IMR-90 (cell line): ENCODE measurements at regions not wholly inside any gene's neighbourhood (a gene's known extent, or its start where the extent isn't known, plus 50 kb on each side); places are given as distances from the start of the nearest gene placed in this dataset.

Experiments used
- CEBPB ChIP-seq: IDR thresholded peaks from 2 replicates; pipeline ENCODE4 v1.6.1; 2012; ENCODE audit warnings: low read depth, low read length, improper control_type of control experiment
- CHD1 ChIP-seq: IDR thresholded peaks from 2 replicates; pipeline ENCODE4 v1.6.1; 2012; ENCODE audit warnings: low read depth, low read length, improper control_type of control experiment
- FOS ChIP-seq: fragments of 150-350 bp; IDR thresholded peaks from 2 replicates; pipeline ENCODE4 v1.6.1; 2016; ENCODE audit warnings: low read depth, low read length
- MAFK ChIP-seq: IDR thresholded peaks from 2 replicates; pipeline ENCODE4 v1.6.1; 2012; ENCODE audit warnings: low read depth, low read length, improper control_type of control experiment
- POLR2A ChIP-seq: IDR thresholded peaks from 2 replicates; pipeline ENCODE4 v1.6.1; 2012; ENCODE audit warnings: mild to moderate bottlenecking, low read depth, low read length
- RFX5 ChIP-seq: IDR thresholded peaks from 2 replicates; pipeline ENCODE4 v1.8.0; 2012; ENCODE audit warnings: low read depth, mild to moderate bottlenecking, low read length, moderate library complexity
- SMC3 ChIP-seq: fragments of 150-350 bp; IDR thresholded peaks from 2 replicates; pipeline ENCODE4 v1.6.1; 2016; ENCODE audit warnings: low read depth, mild to moderate bottlenecking, antibody characterized with exemption, low read length, moderate library complexity
- TF ChIP-seq, protein P1 (sequence below): conservative IDR thresholded peaks from 2 replicates; pipeline ENCODE4 v1.5.1; 2012; ENCODE audit warnings: mild to moderate bottlenecking, low read depth, low read length, improper control_type of control experiment
- TF ChIP-seq, protein P2 (sequence below): fragments of 150-350 bp; IDR thresholded peaks from 2 replicates; pipeline ENCODE4 v1.6.1; 2016; ENCODE audit warnings: low read depth, mild to moderate bottlenecking, low read length, moderate library complexity, borderline replicate concordance
- TF ChIP-seq, protein P3 (sequence below): fragments of 150-350 bp; IDR thresholded peaks from 2 replicates; pipeline ENCODE4 v1.6.1; 2017; ENCODE audit warnings: mild to moderate bottlenecking, antibody characterized with exemption, low read length, low read depth

DNA sequence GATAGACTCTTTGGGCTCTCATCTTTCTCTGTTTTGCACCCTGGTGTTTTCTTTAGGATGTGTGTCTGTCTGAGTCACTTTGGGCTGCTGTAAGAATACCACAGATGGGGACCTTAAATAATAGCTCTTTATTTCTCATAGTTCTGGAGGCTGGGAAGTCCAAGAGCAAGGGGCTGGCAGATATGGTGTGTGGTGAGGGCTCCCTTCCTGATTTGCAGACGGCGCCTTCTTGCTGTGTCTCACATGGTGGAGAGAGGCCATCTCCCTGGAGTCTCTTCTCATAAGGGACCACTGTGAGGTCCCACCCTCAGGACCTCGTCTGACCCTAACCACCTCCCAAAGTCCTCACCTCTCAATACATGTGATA, 93.7 kb upstream of the ADRA2C start:
- TF ChIP-seq, protein P1, sequence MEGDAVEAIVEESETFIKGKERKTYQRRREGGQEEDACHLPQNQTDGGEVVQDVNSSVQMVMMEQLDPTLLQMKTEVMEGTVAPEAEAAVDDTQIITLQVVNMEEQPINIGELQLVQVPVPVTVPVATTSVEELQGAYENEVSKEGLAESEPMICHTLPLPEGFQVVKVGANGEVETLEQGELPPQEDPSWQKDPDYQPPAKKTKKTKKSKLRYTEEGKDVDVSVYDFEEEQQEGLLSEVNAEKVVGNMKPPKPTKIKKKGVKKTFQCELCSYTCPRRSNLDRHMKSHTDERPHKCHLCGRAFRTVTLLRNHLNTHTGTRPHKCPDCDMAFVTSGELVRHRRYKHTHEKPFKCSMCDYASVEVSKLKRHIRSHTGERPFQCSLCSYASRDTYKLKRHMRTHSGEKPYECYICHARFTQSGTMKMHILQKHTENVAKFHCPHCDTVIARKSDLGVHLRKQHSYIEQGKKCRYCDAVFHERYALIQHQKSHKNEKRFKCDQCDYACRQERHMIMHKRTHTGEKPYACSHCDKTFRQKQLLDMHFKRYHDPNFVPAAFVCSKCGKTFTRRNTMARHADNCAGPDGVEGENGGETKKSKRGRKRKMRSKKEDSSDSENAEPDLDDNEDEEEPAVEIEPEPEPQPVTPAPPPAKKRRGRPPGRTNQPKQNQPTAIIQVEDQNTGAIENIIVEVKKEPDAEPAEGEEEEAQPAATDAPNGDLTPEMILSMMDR, result no peak
- TF ChIP-seq POLR2A (no peak), MAFK (no peak), CEBPB (no peak), RFX5 (no peak), FOS (no peak), SMC3 (no peak), CHD1 (no peak)
- TF ChIP-seq, protein P2, sequence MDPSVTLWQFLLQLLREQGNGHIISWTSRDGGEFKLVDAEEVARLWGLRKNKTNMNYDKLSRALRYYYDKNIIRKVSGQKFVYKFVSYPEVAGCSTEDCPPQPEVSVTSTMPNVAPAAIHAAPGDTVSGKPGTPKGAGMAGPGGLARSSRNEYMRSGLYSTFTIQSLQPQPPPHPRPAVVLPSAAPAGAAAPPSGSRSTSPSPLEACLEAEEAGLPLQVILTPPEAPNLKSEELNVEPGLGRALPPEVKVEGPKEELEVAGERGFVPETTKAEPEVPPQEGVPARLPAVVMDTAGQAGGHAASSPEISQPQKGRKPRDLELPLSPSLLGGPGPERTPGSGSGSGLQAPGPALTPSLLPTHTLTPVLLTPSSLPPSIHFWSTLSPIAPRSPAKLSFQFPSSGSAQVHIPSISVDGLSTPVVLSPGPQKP, result no peak
- TF ChIP-seq, protein P3, sequence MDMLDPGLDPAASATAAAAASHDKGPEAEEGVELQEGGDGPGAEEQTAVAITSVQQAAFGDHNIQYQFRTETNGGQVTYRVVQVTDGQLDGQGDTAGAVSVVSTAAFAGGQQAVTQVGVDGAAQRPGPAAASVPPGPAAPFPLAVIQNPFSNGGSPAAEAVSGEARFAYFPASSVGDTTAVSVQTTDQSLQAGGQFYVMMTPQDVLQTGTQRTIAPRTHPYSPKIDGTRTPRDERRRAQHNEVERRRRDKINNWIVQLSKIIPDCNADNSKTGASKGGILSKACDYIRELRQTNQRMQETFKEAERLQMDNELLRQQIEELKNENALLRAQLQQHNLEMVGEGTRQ, result no peak
